Hypothalamus (tissue), 51 donors: ENCODE measurements at regions not wholly inside any gene's neighbourhood (a gene's known extent, or its start where the extent isn't known, plus 50 kb on each side); places are given as distances from the start of the nearest gene placed in this dataset.

Experiments used
- DNase-seq, 51 donors: peaks; one replicate each; lab custom pipeline; 2025; lab: John Stamatoyannopoulos, UW

DNA sequence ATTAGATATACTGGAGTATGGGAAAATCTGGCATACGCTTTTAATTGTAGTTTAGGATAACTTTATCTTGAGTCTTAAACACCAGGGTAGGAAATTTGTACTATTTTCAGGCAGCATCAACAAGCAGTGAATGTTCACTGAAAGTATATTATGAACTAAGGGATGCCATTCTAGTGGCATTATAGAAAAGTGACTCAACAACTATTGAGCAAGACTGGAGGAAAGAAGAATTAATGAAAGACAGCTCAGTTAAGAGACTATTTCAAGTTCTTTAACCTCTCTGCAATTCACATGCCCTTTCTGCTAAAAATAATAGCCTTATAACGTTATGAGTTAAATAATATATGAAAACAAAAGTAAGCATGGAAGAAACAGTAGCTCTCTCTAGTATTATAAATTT is 343.1 kb downstream of the FSCB start:
- DNase-seq = no peak

- no peak for DNase-seq
Observed at GRCh38 chr14:44162197-44162596, 344.9 kb downstream of the FSCB start.

GRCh38 chr14:44154874-44155273 is 352.2 kb downstream of the FSCB start:
- no peak for DNase-seq

GRCh38 chr14:44154446-44154845 is 352.6 kb downstream of the FSCB start:
- no peak for DNase-seq

DNA sequence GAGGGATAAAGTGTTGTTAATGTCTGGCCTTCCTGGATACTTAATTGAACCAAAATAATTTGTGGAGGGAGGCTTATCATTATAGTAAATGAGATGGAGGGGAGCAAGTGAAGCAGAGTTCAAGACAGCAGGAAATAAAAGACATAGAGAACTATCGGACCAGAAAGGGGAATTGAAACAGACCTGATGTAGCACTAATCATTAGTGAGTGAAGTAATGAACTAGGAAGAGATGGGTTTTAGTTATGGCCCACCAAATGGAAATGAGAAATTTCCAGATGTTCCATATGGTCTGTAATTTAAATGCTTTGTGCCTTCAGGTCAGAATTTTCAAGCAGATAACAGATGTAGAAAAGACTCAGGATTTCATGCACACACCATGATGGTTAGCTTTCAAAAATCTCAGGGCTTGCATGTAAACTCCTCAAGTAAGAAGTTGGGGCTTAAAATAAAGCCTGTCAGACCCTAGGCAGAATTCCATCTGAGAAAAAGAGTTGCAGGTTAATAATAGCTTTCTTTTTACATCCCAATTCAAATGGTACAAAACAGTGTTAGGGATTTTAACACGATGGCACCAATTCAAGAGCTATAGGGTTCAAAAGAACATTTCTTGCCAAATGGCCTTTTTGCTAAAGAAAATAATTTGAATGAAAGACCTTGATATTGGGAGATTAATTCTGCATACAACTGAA is 355.8 kb downstream of the FSCB start:
- DNase-seq = no peak

GRCh38 chr14:44149597-44149996 is 357.5 kb downstream of the FSCB start:
- DNase-seq = no peak

DNA sequence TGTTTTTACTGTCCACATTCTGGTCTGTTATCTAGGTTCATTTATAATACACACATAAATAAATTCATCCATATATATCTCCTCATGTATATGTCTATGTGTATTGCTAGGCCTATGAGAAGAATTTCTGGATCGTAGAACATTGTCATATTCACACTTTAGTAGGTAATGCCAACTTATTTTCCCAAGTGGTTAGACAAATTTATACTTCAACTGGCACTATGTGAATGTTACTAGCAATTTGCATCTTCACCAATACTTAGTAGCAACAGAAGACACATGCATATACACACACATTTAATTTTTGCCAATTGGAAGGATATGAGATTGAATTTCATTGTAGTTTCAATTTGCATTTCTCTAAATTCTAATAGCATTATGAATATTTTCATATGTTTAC is 365.1 kb downstream of the FSCB start:
- DNase-seq = no peak

DNA sequence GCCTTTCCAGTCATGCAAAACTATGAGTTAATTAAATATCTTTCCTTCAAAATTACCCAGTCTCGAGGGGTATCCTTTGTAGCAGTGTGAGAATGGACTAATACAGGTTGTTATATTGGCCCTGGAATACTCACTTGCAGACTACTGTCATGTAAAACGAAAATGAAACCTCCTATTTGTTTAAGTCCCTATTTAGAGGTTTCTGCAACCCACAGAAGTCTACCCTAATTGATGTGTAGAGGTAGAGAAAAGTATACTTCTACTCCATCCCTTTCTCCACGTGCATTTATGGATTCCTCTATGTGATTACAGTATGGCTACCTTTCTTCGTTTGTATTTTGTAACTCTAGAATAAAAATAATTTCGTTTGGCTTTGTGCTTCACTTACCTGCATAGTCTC is 371.1 kb downstream of the FSCB start:
- no peak for DNase-seq

DNA sequence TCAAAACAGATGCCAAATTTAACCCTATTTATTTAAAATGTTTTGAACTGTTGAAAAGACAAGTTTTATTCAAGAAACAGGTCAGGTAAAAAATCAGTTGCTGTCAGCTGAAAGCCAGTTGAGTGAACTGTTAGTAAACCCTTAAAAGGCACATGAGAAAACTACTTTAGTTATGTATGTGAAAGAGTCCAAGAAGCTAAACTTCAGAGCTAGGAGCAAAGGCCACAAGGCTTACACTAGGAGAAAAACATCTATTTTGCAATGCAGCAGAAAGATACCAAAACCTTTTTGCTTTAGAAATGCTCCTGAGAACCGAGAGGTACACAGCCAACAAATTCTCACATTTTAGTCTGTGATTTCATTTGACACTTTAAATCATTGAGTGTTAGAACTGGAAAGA is 375.2 kb downstream of the FSCB start:
- no peak for DNase-seq

DNA sequence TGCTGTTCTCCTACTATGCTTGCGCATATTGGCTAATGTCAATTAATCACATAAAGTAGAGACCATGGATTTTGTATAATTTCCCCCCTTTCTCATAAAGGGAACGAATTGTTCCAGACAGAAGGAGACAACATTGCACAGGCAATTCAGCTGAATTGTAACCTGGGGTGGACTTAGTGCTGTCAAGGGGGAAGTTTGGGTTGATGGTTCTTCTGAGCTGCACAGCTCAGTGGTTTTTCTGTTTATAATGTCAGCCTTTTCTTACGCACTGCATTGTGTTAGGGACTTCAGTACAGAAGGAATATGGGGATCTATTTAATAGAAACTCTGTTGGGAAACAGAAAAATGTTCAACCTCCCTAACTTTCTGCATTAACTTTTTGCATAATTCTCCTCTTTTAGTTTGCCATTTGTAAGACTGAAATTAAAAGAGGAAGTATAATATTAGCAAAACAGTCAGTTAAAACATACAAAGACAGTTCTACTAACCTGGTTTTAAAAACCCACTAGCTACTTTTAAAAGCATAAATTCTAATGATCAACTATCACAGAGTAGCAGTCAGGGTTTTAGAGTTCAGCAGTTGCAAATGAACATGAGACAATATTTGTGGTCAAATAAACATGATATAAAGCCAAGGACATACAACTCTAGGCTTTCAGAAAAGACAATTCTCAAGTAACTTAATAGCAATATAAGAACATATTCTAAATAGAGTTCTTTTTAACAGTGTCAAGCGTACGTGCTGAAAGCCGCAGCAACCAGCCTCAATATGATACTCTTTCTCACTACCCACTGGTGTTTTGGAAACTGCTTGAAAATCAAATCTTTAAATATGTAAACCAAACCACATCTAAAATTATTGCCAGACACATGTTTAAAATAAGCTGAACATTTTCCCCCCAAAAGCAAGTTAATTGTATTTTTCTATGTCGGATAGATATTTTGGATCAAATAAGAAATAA is 393.0 kb downstream of the FSCB start:
- DNase-seq = no peak

DNA sequence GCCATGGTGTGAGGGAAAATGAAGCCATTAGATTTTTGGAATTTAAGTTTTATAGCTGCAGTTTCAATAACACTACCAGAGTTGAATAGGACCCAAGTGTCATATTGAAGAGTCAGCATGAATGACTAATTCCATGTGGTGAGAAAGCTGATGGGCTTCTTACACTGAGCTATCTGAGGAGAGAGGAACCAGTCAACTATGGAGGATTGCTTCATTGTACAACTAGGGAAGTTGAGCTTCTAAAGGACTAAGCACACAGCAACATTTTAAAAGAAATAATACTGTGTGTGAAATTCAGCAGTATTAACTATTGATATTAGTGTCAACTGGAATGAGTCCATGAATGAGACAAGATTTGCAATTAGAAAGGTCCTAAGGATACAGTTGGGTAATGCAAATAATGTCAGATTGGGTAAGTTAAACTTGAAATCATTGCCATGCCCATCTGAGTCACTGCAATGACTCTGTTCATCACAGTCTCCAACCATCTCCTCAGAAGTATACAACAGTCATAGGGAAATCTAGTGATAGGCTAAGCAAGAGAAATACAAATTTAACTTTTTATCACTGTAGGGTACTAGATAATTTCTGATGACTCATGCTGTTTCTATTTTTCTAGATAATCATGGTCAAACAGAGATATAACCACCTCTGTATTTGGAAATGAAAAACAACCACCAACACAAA is 394.2 kb downstream of the FSCB start:
- no peak for DNase-seq

- no peak for DNase-seq
Observed at GRCh38 chr14:44109036-44109435, 398.0 kb downstream of the FSCB start.

GRCh38 chr14:44108601-44109000 is 398.5 kb downstream of the FSCB start:
- DNase-seq = no peak

DNA sequence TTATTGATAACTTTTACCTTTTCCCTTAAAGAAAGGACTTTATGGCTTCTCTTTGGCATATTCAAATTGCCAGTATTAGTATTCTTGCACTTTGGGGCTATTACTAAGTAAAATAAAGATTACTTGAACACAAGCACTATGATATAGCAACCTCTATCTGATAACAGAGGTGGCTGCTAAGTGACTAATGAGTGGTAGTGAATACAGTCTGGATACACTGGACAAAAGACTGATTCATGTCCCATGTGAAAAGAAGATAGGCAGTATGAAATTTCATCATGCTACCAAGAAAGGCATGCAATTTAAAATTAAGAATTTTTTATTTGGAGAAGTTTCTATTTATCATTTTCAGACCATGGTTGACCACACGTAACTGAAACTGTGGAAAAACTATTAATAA is 399.9 kb downstream of the FSCB start:
- no peak for DNase-seq

DNA sequence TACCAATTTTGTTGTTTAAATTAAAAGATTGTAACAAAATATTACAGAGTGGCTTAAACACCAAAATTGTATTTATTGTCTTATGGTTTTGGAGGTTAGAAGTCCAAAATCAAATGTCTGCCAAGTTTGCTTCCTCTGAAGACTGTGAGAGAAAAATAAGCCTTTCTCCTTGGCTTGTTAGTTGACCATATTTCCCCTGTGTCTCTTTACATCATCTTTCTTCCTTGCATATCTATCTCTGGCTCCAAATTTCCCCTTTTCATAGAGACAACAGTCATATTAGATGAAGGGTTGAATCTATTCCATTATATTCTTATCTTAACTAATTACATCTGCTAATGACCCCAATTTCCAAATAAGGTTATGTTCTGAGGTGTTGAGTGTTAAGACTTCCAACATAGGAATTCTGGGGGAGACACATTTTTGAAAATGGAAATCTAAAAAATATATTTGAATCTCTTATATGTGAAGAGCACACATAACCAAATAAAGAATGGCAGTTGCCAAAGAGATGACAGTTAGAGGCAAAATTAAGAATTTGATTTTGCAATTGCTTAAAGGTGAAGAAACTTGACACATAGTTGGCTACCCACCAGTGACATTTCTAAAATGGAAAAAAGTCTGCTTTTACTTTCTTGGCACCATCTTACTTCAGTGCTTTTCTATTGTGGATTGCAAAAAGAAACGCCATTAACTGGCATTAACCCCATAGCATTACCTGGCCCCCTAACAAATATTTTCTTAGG is 407.2 kb downstream of the FSCB start:
- DNase-seq = no peak

GRCh38 chr14:44081146-44081545 is 425.9 kb downstream of the FSCB start:
- DNase-seq = no peak

DNA sequence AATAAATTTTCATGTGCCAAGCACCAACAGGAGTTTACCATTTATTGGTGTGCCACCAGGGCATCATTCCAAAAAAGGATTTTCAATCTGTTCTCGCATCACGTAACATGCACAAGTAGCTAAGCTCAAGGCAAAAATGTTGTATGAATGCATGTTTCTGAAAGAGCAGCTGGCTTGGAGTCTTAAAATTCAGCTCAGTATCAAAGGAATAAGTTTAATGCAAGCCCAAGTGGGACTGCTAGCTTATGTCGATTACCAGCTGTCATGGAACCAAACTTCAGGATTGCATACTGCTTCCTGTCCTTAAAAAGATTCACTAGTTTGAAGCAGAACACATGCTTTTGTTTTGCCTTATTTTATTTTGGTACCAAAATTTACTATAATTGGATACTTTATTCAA is 437.0 kb downstream of the FSCB start:
- no peak for DNase-seq

- no peak for DNase-seq
Observed at GRCh38 chr14:44053422-44053821, 453.7 kb downstream of the FSCB start.

GRCh38 chr14:44041700-44042099 is 465.4 kb downstream of the FSCB start:
- no peak for DNase-seq

DNA sequence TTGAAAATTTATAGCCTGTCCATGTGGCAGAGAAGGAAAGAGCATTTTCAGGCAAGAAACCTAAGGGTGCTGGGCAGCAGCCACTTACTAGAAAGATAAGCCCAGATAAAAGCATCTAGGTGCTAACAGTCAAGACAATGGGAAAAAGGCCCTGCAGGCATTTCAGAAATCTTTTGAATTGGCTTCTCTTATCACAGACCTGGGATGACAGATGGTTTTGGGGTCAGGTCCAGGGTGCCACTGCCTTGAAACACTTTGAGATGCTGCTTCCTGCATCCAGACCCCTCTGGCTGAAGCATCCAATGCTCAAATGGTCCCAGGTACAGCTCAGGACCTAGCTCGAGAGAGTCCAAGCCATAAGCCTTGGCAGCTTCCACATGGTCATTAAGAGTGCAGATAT is 466.5 kb downstream of the FSCB start:
- DNase-seq = no peak

GRCh38 chr14:44036248-44036647 is 470.8 kb downstream of the FSCB start:
- DNase-seq = no peak
